Testis (tissue), 2 donors: ENCODE measurements at regions not wholly inside any gene's neighbourhood (a gene's known extent, or its start where the extent isn't known, plus 50 kb on each side); places are given as distances from the start of the nearest gene placed in this dataset.

Source experiments
- DNase-seq: peaks from one replicate; pipeline ENCODE4 v3.0.0-alpha.2; 2019
- H3K27ac ChIP-seq, 2 donors: fragments of 200-600 bp; sonication (generic); one replicate each; pipeline ENCODE4 v1.5.1; 2019
- H3K27me3 ChIP-seq: fragments of 200-600 bp; sonication (generic); one replicate; pipeline ENCODE4 v1.5.1; 2019
- H3K36me3 ChIP-seq: fragments of 200-600 bp; sonication (generic); one replicate; pipeline ENCODE4 v1.5.1; 2017; ENCODE audit warnings: low read depth; ENCODE audit errors: missing control alignments
- H3K4me1 ChIP-seq: fragments of 200-600 bp; sonication (generic); one replicate; pipeline ENCODE4 v1.5.1; 2019
- H3K4me3 ChIP-seq, 2 donors: fragments of 200-600 bp; sonication (generic); one replicate each; pipeline ENCODE4 v1.5.1; 2017 to 2019
- H3K9me3 ChIP-seq: fragments of 200-600 bp; sonication (generic); one replicate; pipeline ENCODE4 v1.5.1; 2017
- POLR2A ChIP-seq: fragments of 450-650 bp; IDR thresholded peaks from one replicate; pipeline ENCODE4 v1.6.1; 2017; ENCODE audit warnings: antibody characterized with exemption, mild to moderate bottlenecking, moderate library complexity
- WGBS, 2 donors: methylation state at CpG; one replicate each; pipeline ENCODE4 v1.1.5; 2018; 5-methylcytosine and 5-hydroxymethylcytosine counted together
- intact Hi-C: fragments of 100-400 bp; cut with DNase I; formaldehyde crosslinking; loops from one replicate; pipeline ENCODE4 v1.15.1; 2023; ENCODE audit warnings: low total_unique reads
- TF ChIP-seq, protein P1 (sequence below), 3 experiments: fragments of 450-650 bp in 2 of 3; fragments of 200-600 bp in 1 of 3; sonication (generic) in 1 of 3; IDR thresholded peaks; one replicate each; pipeline ENCODE4 v1.5.1; 2016 to 2019; ENCODE audit warnings: antibody characterized with exemption in 3 of 3, mild to moderate bottlenecking in 2 of 3, moderate library complexity in 1 of 3

DNA sequence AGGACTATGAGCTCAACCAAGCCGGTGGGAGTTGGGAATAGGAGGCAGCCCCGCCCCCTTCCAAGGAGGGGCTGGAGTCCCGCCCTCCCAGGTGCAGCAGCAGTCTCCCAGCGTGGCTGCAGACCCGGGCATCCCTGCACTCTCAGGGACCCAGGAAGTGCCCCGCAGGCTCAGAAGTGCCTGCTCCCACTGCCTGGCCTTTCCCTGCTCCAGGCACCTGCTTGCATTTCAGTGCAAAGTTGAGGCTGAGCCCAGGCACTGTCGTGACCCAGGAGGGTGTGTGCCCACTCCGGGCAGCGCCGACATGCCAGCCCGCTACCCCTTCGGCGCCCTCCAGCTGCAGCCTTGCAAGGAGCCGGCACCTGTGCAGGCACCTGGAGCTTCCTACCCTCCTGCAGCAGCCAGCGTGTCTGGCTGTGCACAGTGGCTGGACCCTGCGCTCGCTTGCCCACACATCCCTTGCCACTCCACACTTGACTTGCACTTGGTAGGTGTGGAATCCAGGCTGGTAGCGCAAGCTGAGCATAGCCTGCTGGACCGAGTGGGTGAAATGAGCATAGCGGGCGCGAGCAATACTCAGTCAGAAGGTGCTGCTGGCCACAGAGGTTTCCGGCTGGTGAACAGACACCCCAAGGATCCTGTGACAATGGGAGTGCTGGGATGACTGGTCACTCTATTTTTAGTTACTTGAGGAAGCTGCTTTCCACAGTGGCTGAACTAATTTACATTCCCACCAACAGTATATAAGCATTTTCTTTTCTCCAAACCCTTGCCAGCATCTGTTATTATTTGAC, 236.3 kb downstream of the PCDH10 start:
- Histone ChIP-seq H3K4me1 (no peaks in the 10 kb centered on the region), H3K36me3 (no peaks in the 10 kb centered on the region), H3K27ac (no peak overlapping the region), H3K4me3 (no peak overlapping the region), H3K9me3 (no peaks in the 10 kb centered on the region), H3K27me3 (no peaks in the 10 kb centered on the region)
- DNase-seq = no peak
- intact Hi-C loops = no loop called here
- 50 to 74% methylated on average over 8 to 23 of the region's 23 CpGs for WGBS, 2 donors
- TF ChIP-seq POLR2A = no peak
- TF ChIP-seq, protein P1, sequence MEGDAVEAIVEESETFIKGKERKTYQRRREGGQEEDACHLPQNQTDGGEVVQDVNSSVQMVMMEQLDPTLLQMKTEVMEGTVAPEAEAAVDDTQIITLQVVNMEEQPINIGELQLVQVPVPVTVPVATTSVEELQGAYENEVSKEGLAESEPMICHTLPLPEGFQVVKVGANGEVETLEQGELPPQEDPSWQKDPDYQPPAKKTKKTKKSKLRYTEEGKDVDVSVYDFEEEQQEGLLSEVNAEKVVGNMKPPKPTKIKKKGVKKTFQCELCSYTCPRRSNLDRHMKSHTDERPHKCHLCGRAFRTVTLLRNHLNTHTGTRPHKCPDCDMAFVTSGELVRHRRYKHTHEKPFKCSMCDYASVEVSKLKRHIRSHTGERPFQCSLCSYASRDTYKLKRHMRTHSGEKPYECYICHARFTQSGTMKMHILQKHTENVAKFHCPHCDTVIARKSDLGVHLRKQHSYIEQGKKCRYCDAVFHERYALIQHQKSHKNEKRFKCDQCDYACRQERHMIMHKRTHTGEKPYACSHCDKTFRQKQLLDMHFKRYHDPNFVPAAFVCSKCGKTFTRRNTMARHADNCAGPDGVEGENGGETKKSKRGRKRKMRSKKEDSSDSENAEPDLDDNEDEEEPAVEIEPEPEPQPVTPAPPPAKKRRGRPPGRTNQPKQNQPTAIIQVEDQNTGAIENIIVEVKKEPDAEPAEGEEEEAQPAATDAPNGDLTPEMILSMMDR (IDR thresholded peaks at IDR 0.05) = no peak

DNA sequence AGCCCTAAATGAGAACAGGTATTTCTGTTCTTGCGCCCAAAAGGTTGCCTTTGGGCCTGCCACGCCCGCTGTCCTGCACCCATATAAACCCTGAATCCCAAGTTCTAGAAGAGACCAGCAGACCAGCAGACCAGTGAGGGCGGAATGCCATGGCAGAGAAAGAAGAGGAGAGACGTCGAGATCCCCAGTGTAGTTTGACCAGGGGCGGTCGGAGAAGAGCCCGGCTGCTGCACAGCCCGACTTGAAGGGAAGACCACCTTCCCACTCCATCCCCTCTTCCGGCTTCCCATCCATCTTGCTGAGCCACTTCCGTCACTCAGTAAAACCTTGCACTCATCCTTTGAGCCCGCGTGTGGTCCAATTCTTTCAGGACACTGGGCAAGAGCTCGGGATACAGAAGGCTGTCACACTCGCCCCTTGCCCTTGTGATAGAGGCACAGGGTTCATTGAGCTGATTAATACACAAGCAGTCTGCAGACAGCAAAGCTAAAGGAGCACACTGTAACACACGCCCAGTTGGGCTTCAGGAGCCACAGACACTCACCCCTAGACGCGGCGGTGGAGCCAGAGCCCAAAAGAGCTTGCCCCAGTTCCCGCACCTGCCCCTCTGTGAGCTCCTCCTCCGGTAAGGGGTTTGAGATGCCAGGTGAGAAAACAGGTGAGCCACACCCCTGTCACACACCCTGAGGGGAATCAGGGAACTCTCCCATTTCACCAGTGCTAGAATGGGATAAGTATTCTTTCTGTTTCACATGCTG, 230.8 kb downstream of the PCDH10 start:
- DNase-seq = no peak
- H3K4me1 ChIP-seq = no peaks in the 10 kb centered on the region
- H3K27ac ChIP-seq = no peak overlapping the region
- no peaks in the 10 kb centered on the region for H3K36me3 ChIP-seq
- no peaks in the 10 kb centered on the region for H3K9me3 ChIP-seq
- intact Hi-C loops = no loop called here
- 66 to 74% methylated on average over 18 to 22 of the region's 22 CpGs for WGBS, 2 donors
- no peak overlapping the region for H3K4me3 ChIP-seq
- H3K27me3 ChIP-seq = no peaks in the 10 kb centered on the region
- TF ChIP-seq, protein P1 (IDR thresholded peaks at IDR 0.05) = no peak
- no peak for TF ChIP-seq POLR2A

DNA sequence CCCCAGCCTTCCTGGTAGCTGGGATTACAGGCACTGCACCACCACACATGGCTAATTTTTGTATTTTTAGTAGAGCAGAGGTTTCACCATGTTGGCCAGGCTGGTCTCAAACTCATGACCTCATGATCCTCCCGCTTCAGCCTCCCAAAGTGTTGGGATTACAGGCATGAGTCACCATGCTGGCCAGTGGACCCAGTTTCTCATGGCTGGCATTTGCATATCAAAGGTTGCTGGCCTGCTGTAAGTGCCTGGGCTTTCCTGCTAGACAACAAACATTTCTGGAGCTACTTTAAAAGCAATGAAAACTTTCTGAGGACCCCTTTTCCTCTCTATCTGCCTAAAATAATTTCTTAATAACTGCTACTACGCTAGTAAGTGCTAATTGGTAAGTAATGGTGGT, 228.2 kb downstream of the PCDH10 start:
- no peak for TF ChIP-seq POLR2A
- TF ChIP-seq, protein P1 (IDR thresholded peaks at IDR 0.05) = no peak
- Histone ChIP-seq H3K36me3 (no peaks in the 10 kb centered on the region), H3K4me1 (no peaks in the 10 kb centered on the region), H3K27ac (no peak overlapping the region), H3K27me3 (no peaks in the 10 kb centered on the region), H3K9me3 (no peaks in the 10 kb centered on the region), H3K4me3 (no peak overlapping the region)
- no peak for DNase-seq
- 91% methylated on average over 2 of the region's 2 CpGs for WGBS, 2 donors
- intact Hi-C loops = no loop called here

DNA sequence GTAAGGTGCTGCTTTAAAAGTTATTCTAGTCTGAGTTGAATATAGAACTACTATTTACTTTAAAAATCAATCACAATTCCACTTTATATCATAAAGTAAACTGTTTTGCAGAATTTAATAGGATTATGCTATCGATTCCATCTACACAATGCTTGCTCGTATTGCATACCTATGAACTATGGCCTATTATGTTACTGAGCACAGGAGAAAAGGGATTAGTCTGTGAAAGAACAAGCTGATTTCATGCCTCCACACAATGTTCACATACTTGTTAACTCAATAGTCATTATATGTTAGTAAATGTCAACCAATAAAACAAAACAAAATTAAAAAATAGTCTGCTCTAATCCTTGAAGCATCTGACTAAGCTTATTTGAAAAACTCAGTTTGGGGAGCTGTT, 223.6 kb downstream of the PCDH10 start:
- no peaks in the 10 kb centered on the region for H3K9me3 ChIP-seq
- no peak overlapping the region for H3K4me3 ChIP-seq
- H3K27ac ChIP-seq = no peak overlapping the region
- 86 to 93% methylated on average over 2 of the region's 2 CpGs for WGBS, 2 donors
- no peak for DNase-seq
- intact Hi-C loops = no loop called here
- no peaks in the 10 kb centered on the region for H3K27me3 ChIP-seq
- H3K36me3 ChIP-seq = no peaks in the 10 kb centered on the region
- TF ChIP-seq, protein P1 (IDR thresholded peaks at IDR 0.05) = no peak
- no peaks in the 10 kb centered on the region for H3K4me1 ChIP-seq
